T-helper 22 cell (primary cell): ENCODE measurements at regions not wholly inside any gene's neighbourhood (a gene's known extent, or its start where the extent isn't known, plus 50 kb on each side); places are given as distances from the start of the nearest gene placed in this dataset.

ENCODE experiments used
- DNase-seq: peaks from one replicate; pipeline ENCODE4 v3.0.0-alpha.2; 2020; ENCODE audit warnings: low read depth

GRCh38 chr20:51335329-51335841, 207.1 kb downstream of the NFATC2 start:
- DNase-seq, result no peak

GRCh38 chr20:51334609-51335008, 207.9 kb downstream of the NFATC2 start:
- DNase-seq, result no peak

DNA sequence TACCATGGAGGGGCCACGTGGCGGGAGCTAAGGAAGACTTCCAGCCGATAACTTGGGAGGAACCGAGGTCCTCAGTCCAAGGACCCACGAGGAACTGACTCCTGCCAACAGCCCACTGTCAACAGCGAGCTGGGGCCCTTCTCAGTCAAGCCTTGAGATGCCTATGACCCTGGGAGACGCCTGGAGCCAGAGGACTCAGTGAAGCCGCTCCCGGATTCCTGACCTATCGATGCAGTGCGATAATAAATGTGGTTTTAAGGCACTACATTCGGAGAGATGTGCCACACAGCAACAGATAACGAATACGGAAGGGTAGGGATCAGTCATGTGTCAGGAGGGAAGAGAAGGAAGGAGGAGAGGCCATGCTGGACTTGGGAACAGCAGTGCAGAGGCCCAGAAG, 208.5 kb downstream of the NFATC2 start:
- DNase-seq, result no peak

GRCh38 chr20:51333446-51333845, 209.1 kb downstream of the NFATC2 start:
- DNase-seq, result no peak

DNA sequence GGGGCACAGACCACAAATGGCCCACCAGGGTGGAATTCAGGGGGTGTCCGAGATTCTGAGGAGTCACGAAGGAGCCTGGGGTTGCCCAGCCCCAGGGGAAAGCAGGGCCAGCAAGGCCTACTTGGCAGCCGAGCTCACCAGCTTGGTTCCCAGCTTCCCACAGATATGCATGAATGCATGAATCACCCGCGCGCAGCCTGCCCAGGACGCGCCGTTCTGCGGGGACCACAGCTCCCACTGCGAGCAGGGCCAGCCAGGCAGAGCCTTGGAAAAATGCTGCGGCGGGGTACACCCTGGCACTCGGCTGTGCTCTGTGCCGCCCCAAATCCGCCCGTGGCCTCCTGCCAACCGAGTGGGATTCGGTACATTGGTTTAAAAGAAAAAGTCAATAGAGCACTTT, 211.0 kb downstream of the NFATC2 start:
- DNase-seq, result no peak

- DNase-seq, result no peak
Observed at GRCh38 chr20:51329845-51330244, 212.7 kb downstream of the NFATC2 start.

- DNase-seq, result no peak
Observed at GRCh38 chr20:51327251-51327841, 215.2 kb downstream of the NFATC2 start.

DNA sequence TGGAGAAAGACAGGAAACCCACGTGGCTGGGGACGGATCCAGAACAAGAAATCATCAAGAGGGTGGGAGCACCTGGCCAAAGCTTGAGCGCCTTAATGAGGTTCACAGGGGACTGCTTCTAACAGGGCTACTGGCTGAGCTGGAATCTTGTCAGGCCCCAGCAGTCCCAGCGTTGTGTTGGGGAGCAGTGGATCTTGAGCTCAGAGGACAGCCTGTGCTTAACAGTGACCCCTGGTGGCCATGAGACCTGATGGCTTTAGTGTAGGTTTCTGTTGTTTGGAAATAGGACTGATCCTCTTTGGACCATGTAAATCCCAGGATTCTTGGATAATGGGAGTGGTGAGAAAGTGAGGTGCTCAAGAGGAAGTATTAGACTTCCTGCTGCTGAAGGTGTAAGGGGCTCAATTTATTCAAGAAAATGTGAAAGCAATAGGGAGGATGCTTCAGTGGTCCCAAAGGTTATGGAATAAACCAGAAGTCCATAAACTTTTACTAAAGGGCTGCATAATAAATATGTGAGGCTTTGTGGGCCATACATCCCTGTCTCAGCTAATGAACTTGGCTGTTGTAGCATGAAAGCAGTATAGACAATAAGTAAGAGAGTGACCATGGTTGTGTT, 216.2 kb downstream of the NFATC2 start:
- no peak for DNase-seq

DNA sequence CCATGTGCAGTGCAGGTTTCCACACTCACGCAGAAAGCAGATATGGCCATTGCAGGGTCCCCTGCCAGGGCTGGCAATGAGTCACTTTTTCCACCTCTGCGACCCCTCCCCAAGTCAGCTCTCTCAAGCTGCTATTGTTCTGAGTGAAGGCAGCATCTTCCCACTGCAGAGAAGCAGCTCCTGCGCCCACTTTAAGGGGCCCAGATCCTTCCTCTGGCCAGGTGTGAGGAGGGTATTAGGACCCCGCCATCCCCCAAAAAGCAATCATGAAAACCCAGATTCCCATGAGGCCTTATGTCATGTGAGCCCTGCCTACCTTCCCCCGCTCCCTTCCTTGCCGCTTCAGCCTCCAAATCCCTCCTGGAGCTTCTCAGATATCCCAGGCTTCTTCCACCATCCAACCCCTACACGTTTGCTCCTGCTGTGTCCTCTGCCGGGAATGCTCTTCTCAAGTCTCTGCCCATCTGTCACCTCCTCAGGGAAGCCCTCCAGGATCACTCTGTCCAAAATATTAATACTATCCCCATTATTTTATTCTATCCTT, 220.3 kb downstream of the NFATC2 start:
- DNase-seq, result no peak

GRCh38 chr20:51321343-51322163, 221.0 kb downstream of the NFATC2 start:
- DNase-seq, result no peak

DNA sequence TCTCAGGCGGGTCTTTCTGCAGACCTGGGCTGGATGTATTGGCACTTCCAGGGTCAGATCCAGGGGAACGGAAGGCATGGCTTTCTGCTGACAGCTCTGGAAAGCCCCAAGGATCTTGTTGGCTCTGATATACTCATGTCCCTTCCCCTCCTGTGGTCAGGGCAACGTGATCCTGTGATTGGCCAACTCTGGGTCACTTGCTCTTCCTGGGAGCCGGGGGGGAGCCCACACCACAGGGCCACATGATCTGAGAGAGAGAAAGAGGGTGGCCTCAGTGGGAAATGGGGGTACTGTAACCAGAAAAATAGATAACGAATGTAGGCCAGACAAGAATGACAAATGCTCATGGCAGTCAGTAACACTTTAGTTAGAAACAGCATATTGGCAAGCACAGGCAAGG, 223.0 kb downstream of the NFATC2 start:
- DNase-seq, result no peak

GRCh38 chr20:51318058-51318949, 224.2 kb downstream of the NFATC2 start:
- no peak for DNase-seq

DNA sequence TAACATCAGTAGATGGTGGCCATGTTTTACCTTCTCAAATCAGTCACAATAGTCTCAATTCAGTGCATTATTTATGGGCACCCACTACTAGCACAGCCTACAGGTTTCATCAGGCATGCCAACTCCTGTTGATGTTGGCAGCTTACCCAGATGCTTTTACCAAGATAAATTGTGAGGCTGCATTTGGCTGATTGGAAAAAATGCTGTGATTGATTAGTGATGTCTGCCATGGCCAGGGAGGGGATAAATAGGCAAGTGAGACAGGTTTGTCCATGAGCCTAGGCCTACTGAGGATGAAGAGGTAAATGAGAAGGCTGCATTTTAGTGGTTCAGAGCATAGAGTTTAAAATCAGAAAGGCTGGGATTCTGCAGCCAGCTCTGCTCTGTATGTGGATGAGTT, 227.1 kb downstream of the NFATC2 start:
- DNase-seq, result no peak

DNA sequence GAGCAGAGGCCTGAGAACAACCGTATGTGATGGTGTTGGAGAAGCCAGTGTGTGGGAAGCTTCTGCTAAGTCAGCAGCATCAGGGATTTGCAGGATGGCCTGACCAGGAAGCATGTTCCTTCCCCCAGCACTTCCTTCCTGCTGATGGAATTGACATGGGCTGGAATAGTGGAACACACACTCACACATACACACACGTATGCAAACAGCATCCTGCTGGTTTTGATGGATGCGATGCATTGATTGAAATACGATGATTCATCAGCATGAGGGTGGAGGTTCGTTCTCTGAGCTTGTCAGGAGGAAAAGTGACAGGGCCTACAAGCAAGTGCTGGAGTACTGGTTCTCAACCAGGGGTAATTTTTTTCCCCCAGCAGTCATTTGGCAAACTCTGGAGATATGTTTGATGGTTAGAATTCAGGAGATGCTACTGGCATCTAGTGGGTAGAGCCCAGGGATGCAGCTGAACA, 229.1 kb downstream of the NFATC2 start:
- DNase-seq, result no peak

DNA sequence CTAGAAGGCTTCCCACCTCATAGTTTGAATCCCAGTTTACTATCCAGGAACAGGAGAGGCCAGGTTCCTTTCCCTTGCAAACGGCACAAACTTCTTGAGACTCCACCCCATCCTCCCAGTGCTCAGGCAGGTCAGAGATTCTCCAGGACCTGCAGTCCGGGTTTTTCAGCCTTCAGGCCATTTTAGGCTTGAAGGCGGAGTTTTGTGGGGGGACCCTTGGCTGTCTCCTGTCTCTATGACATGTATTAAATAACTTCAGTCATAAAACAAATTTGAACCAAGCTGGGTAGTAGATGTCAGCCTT, 230.1 kb downstream of the NFATC2 start:
- DNase-seq, result no peak

- DNase-seq, result no peak
Observed at GRCh38 chr20:51311636-51312479, 230.7 kb downstream of the NFATC2 start.

DNA sequence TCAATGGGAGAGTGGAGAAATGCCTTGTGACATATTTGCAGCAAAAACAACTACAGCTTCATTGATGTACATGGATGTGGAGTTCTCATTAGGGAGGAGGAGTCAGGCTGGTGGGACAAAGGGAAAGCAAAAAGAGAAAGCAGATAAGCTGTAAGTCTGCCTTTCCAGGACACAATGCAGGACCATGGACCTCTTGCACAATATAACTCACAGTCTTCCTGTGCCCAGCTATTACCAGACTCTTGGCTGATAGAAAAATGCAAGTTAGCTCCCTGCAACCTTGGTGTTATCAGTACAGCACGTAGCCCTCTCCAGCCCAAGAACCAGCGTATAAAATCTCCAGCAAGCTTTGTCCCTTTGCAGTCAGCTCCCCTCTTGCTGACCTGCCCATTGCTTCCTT, 232.3 kb downstream of the NFATC2 start:
- no peak for DNase-seq

GRCh38 chr20:51309128-51309527, 233.4 kb downstream of the NFATC2 start:
- DNase-seq, result no peak

- peak; percentile 28 for DNase-seq
Observed at GRCh38 chr20:51306521-51307358, 235.8 kb downstream of the NFATC2 start.

DNA sequence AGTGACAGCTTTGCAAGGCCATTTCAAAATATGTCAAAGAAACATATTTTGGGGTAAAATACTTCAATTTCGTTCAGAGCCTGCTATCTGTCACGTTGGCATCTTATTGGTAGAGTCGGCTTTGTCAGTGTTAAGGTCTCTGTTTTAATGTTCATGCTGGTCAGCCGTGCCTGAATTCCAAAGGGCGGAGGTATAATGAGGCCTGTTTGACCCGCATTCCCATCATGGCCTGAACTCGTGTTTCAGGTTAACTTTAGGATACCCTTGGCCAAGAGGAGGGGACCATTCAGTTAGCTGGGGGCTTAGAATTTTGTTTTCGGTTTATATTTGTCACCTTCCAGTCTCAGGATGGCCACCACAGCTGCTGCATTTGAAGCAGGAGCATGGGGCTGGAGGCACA, 236.4 kb downstream of the NFATC2 start:
- no peak for DNase-seq
